Activated naive CD4-positive, alpha-beta T cell treated with anti-CD3 and anti-CD28 coated beads, Interleukin-2, amount 50 U/mL, for 72 hours (primary cell): ENCODE measurements at regions not wholly inside any gene's neighbourhood (a gene's known extent, or its start where the extent isn't known, plus 50 kb on each side); places are given as distances from the start of the nearest gene placed in this dataset.

Experiments
- ATAC-seq, 2 donors: fragments of 150-1000 bp; cut with Tn5 transposase; 2 replicates each; pipeline ENCODE4 v1.10.0; 2021; ENCODE audit warnings: mild to moderate bottlenecking in 2 of 2, moderate library complexity in 2 of 2
- DNase-seq, 2 donors: peaks; one replicate each; pipeline ENCODE4 v3.0.0; 2021 to 2022; ENCODE audit warnings: low spot score in 2 of 2
- H3K27ac Mint-ChIP-seq, 2 donors: one replicate each; pipeline ENCODE4 v1.8.0; 2022; ENCODE audit warnings: mild to moderate bottlenecking in 2 of 2, mixed read lengths in 2 of 2
- H3K36me3 Mint-ChIP-seq, 2 donors: one replicate each; pipeline ENCODE4 v1.8.0; 2022; ENCODE audit warnings: mixed read lengths in 2 of 2
- H3K9me3 Mint-ChIP-seq, 2 donors: one replicate each; pipeline ENCODE4 v1.8.0; 2022; ENCODE audit warnings: mixed read lengths in 2 of 2

DNA sequence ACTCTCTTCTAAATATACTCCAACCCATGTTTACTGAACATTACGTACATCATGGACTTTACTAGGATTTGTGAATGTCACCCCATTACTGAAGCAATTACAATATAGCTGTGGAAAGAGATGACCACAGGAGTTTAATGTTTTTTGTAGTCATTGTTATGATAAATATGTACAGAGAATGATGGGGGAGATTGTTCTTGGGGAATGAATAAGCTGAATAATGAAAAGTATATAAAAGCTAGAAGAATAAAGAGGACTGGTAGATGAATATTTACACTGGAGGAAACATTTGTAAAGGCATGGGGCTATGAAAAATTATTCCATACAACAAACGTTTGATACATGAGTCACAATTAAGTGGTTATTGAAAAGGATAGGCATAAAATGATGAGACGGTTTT, 340.9 kb downstream of the SEMA3D start:
- H3K27ac Mint-ChIP-seq: no peak overlapping the region
- peaks cover 0 to 6% of the 10 kb centered on the region in 2 donors for H3K9me3 Mint-ChIP-seq
- H3K36me3 Mint-ChIP-seq: no peaks in the 10 kb centered on the region
- DNase-seq (no peak), ATAC-seq (no peak)

DNA sequence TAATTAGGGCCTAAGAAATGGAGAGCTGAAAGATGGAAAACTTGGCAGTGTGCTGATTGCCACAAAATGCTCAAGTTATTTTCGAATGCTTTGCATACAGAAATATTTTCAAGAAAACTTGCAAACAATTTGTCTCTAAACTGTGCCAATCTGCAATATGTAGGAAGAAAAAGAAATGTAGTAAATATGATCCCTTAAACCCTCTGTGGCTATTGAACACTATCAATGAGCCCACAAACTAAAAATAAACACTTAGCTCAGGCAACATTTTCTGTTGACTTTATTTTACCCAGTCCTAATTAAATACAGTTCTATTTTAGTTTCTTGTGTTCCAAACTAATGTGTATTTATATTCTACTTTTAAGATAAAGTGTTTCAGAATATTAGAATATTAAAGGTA, 342.1 kb downstream of the SEMA3D start:
- H3K27ac Mint-ChIP-seq: no peak overlapping the region
- DNase-seq (no peak), ATAC-seq (no peak)
- no peaks in the 10 kb centered on the region for H3K36me3 Mint-ChIP-seq
- H3K9me3 Mint-ChIP-seq: peaks cover 0 to 11% of the 10 kb centered on the region in 2 donors

- Mint-ChIP-seq H3K9me3 (peaks cover 0 to 11% of the 10 kb centered on the region in 2 donors), H3K27ac (no peak overlapping the region), H3K36me3 (no peaks in the 10 kb centered on the region)
- ATAC-seq (no peak), DNase-seq (no peak)
Measured at GRCh38 chr7:84841809-84842208, 345.0 kb downstream of the SEMA3D start.

DNA sequence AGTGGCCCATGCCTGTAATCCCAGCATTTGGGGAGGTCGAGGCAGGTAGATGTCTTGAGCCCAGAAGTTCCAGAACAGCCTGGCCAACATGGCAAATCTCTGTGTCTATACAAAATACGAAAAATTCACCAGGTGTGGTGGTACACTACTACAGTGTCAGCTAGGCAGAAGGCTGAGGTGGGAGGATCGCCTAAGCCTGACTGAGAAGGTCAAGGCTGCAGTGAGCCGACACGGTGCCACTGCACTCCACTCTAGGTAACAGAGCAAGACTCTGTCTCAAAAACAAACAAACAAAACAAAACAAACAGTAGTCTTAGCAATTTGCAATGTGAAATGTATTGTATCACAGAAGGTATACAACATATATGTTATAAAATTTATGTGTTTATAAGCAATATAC, 348.0 kb downstream of the SEMA3D start:
- H3K9me3 Mint-ChIP-seq: peaks cover 0 to 5% of the 10 kb centered on the region in 2 donors
- DNase-seq: no peak
- H3K27ac Mint-ChIP-seq: no peak overlapping the region
- no peaks in the 10 kb centered on the region for H3K36me3 Mint-ChIP-seq
- ATAC-seq: no peak

GRCh38 chr7:84837405-84837804, 349.5 kb downstream of the SEMA3D start:
- no peaks in the 10 kb centered on the region for H3K36me3 Mint-ChIP-seq
- no peak overlapping the region for H3K27ac Mint-ChIP-seq
- ATAC-seq (no peak), DNase-seq (no peak)
- peaks cover 0 to 5% of the 10 kb centered on the region in 2 donors for H3K9me3 Mint-ChIP-seq

DNA sequence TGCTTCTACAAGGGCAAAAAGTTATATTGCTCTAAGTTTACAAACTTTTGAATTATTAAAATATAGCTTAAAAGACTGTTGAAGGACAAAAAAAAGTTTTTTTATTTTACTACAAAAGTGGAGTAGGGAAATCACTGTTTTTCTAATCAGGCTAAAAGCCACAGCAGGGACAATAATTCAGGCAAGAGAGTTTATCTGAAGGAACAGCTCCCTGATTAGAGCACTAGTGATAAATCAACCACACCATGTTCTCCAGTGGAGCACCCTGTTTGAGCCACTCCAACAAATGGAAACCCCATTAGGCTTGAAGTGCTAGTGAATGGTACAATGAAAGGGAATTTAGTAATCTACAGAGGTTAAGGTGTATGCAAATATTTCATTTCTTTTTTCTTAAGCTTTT, 357.1 kb downstream of the SEMA3D start:
- H3K27ac Mint-ChIP-seq: no peak overlapping the region
- H3K36me3 Mint-ChIP-seq: no peaks in the 10 kb centered on the region
- ATAC-seq: no peak
- peaks cover 0 to 4% of the 10 kb centered on the region in 2 donors for H3K9me3 Mint-ChIP-seq
- no peak for DNase-seq

DNA sequence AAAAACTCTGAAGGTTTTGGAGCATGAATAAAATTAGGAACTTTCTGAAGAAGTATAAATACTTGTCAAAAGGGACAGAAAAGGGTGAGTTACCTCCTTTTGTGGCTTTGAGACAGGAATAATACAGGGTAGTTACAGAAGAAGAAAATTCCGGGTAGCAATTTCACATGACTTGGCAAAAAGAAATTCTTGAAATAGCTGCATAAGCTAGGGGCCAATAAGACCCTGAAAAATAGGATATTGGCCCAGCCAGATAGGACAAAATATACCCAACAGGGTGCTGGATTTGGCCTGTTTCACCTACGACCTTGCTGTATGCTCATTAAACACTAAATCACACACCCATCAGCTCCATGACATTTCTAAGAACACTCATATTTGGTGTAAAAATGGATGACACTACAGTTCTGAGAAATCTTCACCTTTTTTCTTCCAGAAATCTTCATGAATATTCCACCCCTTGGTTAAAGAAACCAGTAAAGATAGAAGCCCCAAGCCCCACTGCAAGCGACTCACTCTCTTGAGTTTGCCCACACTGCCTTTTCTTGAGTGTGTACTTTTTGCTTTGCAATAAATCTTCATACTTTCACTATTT, 362.7 kb downstream of the SEMA3D start:
- Mint-ChIP-seq H3K9me3 (peaks cover 6 to 13% of the 10 kb centered on the region in 2 donors), H3K36me3 (no peaks in the 10 kb centered on the region), H3K27ac (no peak overlapping the region)
- ATAC-seq (no peak), DNase-seq (no peak)

DNA sequence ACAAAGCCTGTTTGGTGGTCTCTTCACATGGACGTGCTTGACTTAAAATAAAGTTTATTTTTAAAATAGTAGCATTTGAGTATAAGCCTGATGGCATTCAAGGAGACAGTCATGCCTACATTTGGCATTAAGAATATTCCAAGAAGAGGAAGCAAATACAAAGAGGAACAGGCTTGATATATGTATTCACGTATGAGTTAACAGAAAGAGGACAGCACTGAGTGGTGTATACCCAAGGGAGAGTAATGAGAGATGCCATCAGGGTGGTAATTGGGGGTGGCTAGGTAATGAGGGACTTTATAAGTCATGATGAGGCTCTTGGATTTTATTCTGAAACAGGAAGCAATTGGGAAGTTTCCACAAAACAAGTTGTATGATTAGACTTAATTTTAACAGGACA, 363.3 kb downstream of the SEMA3D start:
- ATAC-seq (no peak), DNase-seq (no peak)
- H3K9me3 Mint-ChIP-seq: peaks cover 6 to 13% of the 10 kb centered on the region in 2 donors
- H3K36me3 Mint-ChIP-seq: no peaks in the 10 kb centered on the region
- peak overlapping the region in 1 of 2 donors; percentile 7 for H3K27ac Mint-ChIP-seq

DNA sequence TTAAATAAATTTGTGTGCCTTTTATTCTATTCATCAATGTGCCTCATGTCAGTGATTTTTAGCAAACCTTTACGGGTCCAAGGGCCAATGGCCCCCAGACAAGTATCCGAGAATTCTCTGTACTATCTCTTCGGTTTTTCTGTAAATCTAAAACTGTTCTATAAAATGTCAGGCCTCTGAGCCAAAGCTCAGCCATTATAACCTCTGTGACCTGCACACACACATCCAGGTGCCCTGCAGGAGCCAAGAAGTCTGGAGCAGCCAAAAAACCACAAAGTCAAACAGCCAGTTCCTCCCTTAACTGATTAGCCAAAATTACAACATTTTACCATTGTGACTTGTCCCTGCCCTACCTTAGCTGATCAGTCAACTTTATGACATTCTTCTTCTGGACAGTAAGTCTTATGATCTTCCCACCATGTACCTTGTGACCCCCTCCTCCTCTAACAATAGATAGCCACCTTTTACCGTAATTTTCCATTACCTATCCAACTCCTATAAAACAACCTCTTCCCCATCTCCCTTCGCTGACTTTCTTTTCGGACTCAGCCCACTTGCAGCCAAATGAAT, 363.8 kb downstream of the SEMA3D start:
- Mint-ChIP-seq H3K36me3 (no peaks in the 10 kb centered on the region), H3K9me3 (peaks cover 6 to 13% of the 10 kb centered on the region in 2 donors), H3K27ac (no peak overlapping the region)
- ATAC-seq (no peak), DNase-seq (no peak)

GRCh38 chr7:84821671-84822534, 365.0 kb downstream of the SEMA3D start:
- Mint-ChIP-seq H3K36me3 (no peaks in the 10 kb centered on the region), H3K27ac (no peak overlapping the region), H3K9me3 (peaks cover 6 to 13% of the 10 kb centered on the region in 2 donors)
- ATAC-seq (no peak), DNase-seq (no peak)

GRCh38 chr7:84820481-84820880, 366.4 kb downstream of the SEMA3D start:
- DNase-seq (no peak), ATAC-seq (no peak)
- no peak overlapping the region for H3K27ac Mint-ChIP-seq
- H3K36me3 Mint-ChIP-seq: no peaks in the 10 kb centered on the region
- H3K9me3 Mint-ChIP-seq: peaks cover 6 to 10% of the 10 kb centered on the region in 2 donors

DNA sequence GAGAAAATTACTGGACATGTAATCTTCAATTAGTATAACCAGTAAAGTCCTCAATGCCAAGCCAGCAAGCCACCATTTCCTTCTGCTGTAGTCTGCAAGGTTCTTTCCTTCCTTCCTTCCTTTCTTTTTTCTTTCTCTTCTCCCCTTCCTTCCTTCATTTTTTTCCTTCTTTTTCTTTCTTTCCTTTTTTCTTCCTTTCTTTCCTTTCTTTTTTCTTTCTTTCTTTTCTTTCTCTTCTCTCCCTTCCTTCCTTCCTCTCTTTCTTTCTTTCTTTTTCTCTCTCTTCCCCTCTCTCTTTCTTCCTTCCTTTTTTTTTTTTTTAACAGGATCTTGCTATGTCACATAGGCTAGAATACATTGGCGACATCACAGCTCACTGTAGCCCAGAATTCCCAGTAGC, 369.8 kb downstream of the SEMA3D start:
- H3K9me3 Mint-ChIP-seq: peaks cover 0 to 4% of the 10 kb centered on the region in 2 donors
- no peak for DNase-seq
- ATAC-seq: no peak
- no peaks in the 10 kb centered on the region for H3K36me3 Mint-ChIP-seq
- H3K27ac Mint-ChIP-seq: no peak overlapping the region

- no peaks in the 10 kb centered on the region for H3K9me3 Mint-ChIP-seq
- no peak for DNase-seq
- H3K36me3 Mint-ChIP-seq: no peaks in the 10 kb centered on the region
- no peak overlapping the region for H3K27ac Mint-ChIP-seq
- no peak for ATAC-seq
Measured at GRCh38 chr7:84813376-84813775, 373.5 kb downstream of the SEMA3D start.

DNA sequence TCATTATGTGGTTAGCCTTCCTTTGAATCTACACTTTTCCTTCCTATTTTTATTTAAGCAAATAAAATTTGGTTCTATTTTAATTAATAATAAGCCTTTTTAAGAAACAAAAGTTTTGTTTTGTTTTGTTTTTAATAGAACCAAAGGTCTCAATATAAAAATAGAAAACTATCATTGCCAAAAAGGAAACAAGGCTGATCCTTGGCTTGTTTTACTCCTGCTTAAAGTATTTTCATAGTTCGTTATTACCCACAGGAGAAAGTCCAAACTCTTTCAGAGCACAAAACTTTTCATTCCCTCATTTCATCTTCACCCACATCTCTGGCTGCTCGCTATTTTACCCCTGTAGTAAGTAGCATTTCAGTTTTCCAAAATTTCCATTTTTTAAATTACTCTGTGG, 374.8 kb downstream of the SEMA3D start:
- ATAC-seq: no peak
- Mint-ChIP-seq H3K36me3 (no peaks in the 10 kb centered on the region), H3K27ac (no peak overlapping the region), H3K9me3 (no peaks in the 10 kb centered on the region)
- DNase-seq: no peak

GRCh38 chr7:84811362-84811761, 375.5 kb downstream of the SEMA3D start:
- H3K27ac Mint-ChIP-seq: no peak overlapping the region
- ATAC-seq: no peak
- H3K36me3 Mint-ChIP-seq: no peaks in the 10 kb centered on the region
- DNase-seq: no peak
- H3K9me3 Mint-ChIP-seq: no peaks in the 10 kb centered on the region

- DNase-seq: no peak
- Mint-ChIP-seq H3K27ac (no peak overlapping the region), H3K9me3 (no peaks in the 10 kb centered on the region), H3K36me3 (no peaks in the 10 kb centered on the region)
- no peak for ATAC-seq
Measured at GRCh38 chr7:84809877-84810276, 377.0 kb downstream of the SEMA3D start.

DNA sequence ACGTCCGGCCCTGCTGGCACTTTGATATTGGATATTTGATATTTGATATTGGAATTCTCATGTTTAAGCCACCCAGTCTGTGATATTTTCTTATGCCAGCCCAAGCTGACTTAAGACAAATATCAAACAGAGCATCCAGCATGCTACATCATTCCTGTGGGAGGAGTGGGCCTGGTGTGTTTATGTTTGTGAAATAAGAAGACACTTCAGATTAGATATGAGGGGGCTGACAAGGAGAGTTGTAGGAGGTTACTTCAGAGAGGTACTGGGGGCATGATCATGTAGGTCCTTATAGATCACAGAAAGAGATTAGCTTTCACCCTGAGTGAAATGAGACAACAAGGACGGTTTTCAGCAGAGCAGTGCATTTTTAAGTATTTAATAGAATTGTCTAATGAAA, 382.9 kb downstream of the SEMA3D start:
- Mint-ChIP-seq H3K9me3 (peaks cover 0 to 5% of the 10 kb centered on the region in 2 donors), H3K36me3 (no peaks in the 10 kb centered on the region), H3K27ac (no peak overlapping the region)
- ATAC-seq: no peak
- no peak for DNase-seq

- H3K9me3 Mint-ChIP-seq: peaks cover 5% of the 10 kb centered on the region in 2 donors
- ATAC-seq (no peak), DNase-seq (no peak)
- H3K27ac Mint-ChIP-seq: no peak overlapping the region
- H3K36me3 Mint-ChIP-seq: no peaks in the 10 kb centered on the region
Measured at GRCh38 chr7:84801396-84801795, 385.5 kb downstream of the SEMA3D start.
